HG03439 (cell line): ENCODE measurements at regions not wholly inside any gene's neighbourhood (a gene's known extent, or its start where the extent isn't known, plus 50 kb on each side); places are given as distances from the start of the nearest gene placed in this dataset.
"Not testable (repeated sequence)": the region's sequence is repeated elsewhere in the genome, so short reads cannot be mapped to it uniquely, and the experiment has no call there.

ENCODE experiments used
- ATAC-seq: cut with Tn5 transposase; IDR thresholded peaks from one replicate; pipeline ENCODE4 v1.9.1; 2021; ENCODE audit warnings: mild to moderate bottlenecking, moderate library complexity; ENCODE audit not compliant: unreplicated experiment

DNA sequence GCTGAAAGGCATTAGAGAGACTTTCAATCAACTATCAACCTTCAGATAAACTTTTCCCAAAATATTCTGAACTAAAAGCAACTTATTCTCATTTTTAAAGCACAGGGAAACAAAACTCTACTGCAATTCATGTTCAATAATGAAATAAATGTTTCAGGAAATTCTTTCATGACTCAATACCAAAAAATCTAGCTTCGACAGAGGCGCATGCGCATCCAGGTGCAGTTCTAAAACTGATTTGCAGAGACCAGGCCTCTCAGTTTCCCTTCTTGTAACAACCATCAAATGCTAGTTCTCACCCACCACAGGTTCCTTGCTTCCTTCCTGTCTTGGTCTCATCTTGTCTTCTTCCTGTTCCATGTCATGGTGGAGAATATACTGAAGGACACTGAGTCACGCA lies 55.3 kb upstream of the NRBF2 start:
- no peak for ATAC-seq

DNA sequence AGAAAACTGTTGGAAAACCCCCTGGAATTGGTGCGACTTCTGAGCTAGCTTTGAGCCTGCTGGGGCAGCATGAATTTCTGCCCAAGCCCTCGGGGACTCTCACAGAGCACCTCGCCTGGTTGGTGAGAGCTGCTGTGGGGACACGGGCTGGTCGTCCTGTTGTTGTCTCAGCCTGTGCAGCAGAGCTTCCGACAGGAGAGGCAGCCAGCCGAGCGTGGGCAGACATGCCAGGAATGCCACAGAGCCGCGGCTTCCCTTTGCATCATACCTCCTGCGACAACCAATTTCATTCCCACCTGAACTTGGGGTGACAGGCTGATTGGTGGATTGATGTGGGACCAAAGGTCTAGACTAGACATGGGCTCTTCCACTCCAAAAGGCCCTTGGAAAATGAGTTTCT lies 60.2 kb upstream of the NRBF2 start:
- ATAC-seq, result no peak

DNA sequence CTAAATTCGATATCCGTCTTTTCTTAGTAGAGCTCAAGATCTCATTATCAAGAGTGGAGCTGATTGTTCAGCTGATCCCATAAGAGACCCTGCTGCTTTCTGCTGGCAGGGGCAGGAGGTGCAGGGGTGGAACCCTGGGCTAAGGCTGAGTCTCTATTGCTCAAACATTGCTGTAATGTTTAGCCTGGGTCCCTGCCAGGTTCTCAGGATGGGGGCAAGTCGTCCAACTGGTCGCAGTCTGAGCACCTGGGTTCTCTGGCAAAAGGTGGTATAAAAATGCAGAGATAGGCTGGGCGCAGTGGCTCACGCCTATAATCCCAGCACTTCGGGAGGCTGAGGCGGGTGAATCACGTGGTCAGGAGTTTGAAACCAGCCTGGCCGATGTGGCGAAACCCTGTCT lies 62.0 kb upstream of the NRBF2 start:
- ATAC-seq, result no peak

DNA sequence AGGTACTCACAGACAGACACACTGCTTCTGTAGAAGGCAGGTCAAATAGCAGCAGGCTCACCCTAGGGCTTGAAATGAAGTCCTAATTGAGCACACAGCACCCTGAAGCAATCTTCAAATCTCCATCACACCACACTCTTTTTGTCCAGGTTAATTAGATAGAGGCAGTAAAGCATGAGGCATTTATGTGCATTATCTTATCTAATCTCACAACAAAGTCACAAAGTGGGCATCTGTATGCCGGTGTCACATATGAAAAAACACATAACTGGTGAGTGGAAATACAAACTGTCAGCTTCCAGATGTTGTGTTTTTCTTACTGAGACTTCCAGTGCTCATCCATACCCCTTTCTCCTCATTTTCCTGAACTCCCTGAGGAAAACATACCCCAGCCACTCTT lies 63.8 kb upstream of the NRBF2 start:
- no peak for ATAC-seq

DNA sequence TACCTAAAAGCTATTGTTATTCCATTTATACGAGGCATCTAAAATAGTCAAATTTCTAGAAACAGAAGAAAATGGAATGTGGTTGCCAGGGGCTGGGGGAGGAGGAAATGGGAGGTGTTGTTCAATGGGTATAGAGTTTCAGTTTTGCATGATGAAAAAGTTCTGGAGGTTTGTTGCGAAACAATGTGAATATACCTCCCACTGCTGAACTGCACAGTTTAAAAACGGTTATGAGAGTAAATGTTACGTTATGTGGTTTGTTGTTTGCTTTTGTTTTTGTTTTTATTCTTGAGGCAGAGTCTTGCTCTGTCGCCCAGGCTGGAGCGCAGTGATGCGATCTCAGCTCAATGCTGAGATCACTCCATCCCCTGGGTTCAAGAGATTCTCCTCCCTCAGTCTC lies 64.9 kb upstream of the NRBF2 start:
- no peak for ATAC-seq

DNA sequence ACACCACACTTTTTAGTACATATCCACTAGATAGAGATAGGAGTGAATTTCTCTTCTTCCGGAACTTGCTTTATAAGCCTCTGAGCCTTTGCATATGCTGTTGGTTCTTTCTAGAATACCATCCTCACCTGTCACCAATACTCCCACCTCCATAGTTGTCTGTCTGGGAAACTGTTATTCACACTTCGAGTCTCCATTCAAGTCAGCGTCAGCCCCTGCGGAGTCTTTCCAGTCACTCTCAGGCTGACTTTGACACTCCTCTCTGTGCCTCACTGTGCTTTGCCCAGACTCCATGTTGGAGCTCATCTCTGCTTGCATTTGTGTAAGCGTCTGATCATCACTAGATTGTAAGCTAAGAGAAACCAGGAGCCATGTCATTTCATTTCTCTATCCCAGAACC lies 66.5 kb upstream of the NRBF2 start:
- ATAC-seq, result no peak

DNA sequence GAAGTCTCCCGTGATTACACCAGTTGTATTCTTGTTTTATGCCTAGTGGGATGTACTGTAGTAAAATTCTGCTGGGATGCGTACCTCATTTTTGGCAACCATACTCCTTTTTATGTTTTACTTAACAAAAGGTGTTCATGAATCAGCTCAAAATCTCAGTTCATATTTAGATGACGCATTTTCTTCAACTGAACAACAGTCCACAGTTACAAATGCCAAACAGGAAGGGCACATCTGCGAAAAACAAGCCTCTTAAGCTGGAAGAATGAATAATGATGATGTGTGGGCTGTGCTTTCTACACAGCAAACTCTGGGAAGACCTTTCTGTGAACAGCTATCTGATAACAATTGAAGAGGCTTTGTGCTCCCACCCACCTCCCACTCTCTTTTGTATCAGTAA lies 68.4 kb upstream of the NRBF2 start:
- no peak for ATAC-seq

DNA sequence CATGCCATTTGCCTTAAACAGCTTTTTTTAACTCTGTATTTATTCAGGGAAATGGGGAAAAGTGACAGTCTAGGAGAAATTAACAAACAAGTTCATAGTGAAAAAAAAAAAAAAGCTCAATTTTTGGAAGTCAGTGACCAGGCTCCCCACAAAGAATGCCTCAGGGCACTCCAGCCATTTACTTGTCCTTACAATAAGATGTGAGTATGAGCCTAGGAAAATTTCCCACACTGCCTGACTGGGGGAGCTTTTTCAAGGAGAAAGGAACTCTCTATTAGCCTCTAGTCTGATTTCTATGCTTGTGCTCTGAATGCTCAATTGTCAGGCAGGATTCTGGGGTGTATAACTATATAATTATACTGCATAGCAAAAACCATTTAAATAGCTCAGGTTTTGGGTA lies 74.9 kb upstream of the NRBF2 start:
- ATAC-seq, result no peak

DNA sequence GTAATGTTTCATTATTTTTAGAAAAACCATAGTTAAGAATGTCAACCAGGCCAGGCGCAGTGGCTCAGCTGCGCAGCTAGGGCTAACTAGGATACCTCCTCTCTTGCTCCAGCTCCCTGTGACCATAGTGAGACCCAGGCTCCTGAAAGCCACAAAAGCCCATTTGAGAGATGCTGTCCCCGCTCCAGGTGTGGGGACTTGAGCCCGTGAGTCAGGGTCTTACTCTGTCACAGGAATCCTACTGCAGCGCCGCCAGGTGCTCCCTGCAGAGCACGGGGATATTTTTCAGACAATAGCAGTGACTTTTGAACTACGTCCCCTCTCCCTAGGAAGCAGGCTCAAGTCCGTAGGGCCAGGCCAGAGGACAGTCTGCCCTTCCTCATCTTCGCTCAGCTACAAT lies 75.6 kb upstream of the NRBF2 start:
- ATAC-seq, result no peak

DNA sequence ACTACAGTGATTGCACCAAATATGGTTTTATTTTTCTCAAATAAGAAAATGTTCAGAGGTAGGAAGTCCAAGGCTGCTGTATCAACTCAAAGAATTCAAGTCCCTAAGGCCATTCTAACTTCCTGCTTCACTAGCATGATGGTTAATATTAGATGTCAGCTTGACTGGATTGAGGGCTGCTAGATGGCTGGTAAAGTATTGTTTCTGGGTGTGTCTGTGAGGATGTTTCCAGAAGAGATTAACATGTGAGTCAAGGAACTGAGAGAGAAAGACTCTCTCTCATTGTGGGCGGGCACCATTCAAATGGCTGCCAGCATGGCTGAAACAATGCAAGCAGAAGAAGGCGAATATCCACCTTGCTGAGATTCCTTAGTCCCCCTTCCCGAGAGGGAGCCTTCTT lies 77.4 kb upstream of the NRBF2 start:
- no peak for ATAC-seq

DNA sequence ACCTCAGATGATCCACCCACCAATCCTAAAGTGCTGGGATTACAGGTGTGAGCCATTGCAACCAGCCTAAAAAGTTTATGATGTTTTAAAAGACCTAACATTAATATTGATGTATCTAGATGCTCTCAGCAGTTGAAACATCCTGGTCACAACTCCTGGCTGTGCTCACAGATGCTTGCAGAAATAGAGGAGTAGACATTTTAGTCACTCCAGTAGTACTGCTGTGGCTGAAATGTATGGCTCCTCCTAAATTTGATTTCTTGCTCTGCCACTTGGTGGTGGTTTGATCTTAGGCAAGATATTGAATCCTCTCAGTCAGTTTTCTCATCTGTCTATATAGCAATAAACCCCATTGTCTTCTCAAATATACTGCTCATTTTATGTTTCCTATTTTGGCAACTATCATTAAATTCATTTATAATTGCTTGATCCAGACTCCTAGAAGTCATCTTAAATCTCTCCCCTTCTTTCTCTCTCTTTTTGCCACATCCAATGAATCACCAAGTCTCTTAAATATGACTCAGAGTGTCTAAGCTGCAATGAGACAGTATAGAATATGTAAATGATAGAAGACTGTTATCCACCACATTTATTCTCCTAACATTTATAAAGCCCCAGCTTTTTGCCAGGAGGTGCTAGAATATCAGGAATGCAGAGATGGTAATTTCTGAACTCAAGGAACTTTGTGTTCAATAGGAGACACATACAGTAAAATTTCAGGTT lies 78.1 kb upstream of the NRBF2 start:
- ATAC-seq, result no peak

DNA sequence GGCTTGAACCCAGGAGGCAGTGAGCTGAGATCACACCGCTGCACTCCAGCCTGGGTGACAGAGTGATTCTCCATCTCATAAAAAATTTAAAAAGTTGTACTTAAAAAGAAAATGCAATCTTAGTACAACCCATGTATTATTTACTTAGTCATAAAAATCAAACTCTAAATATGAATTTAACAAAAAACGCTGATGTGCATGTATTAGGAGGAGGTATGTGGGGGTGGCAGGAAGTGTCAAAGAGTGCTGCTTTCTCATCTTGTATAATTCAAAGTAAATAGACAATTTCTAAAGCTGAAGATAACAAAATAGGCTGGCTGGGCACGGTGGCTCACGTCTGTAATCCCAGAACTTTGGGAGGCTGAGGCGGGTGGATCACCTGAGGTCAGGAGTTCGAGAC lies 81.0 kb upstream of the NRBF2 start:
- ATAC-seq, result no peak

DNA sequence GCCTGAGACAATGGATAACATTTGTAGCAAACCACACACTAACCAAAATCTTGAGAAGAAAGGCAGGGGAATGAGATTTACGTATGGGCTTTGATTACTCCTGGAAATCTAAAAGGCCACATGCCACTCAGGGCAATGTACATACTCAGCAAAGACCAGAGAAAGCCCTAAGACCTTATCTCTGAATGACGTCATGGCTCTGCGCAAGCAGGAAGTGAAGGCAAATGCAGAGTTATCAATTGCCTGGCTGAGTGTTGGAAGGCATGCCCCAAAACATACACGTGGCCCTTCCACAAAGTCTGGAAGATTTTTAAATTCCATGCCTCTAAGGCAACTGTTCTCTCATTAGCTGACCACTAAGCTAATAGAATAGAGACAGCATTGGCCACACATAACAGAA lies 90.9 kb upstream of the NRBF2 start:
- ATAC-seq, result no peak

DNA sequence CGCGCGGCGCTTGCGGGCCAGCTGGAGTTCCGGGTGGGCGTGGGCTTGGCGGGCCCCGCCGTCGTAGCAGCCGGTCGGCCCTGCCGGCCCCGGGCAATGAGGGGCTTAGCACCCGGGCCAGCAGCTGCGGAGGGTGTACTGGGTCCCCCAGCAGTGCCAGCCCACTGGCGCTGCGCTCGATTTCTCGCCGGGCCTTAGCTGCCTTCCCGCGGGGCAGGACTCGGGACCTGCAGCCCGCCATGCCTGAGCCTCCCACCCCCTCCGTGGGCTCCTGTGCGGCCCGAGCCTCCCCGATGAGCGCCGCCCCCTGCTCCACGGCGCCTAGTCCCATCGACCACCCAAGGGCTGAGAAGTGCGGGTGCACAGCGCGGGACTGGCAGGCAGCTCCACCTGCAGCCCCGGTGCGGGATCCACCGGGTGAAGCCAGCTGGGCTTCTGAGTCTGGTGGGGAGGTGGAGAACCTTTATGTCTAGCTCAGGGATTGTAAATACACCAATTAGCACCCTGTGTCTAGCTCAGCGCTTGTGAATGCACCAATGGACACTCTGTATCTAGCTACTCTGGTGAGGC lies 99.4 kb upstream of the NRBF2 start:
- ATAC-seq, result not testable (repeated sequence)

DNA sequence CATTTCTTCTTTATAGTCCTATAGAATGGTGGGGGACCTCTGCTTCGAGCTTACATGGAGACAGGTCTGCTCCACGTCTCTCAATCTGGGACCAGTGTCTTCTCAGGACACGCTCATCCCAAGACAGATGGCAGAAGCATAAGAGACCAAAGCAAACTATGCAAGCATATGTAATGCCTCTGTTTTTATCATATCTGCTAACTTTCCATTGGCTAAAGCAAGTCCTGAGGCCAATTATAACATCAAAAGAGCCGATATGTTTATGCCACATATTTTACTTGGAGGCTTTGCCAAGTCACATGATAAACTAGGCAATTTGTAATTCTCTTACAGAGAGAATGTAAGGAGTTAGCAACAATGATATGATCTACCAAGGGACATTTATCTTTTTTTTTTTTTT lies 102.6 kb upstream of the NRBF2 start:
- ATAC-seq, result no peak

DNA sequence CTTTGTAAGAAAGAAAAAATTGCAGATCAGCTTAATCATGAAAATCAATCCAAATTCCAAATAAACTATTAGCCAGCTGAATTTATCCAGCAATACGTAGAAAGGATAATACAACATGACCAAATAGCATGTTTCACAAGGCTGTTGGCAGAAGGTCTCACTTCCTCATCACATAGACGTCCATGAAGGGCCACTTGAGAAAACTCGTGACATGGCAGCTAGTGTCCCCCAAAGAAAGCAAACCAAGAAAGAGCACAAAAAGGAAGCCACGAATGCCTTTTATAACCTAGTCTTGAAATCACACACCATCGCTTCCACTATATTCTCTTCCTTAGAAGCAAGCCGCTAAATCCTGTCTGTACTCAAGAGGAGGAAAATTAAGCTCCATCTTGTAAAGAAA lies 105.6 kb upstream of the NRBF2 start:
- no peak for ATAC-seq

DNA sequence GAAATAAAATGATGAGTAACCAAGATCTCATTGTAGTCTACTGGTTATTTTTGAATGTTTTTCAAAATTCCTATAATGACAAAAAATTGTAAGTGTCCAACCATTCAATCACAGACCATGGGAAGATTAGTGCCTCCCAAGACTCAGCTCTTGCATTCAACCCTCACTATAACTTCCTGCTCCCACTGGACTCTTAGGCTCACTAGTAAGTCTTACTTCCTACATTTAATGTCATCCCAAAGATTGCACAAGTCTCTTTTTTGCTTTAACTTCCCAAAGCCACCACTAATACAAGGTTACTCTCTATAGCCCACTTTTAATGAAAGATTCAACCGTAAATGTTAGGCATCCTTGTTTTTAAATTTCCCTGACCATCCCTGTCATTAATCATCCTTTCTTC lies 111.9 kb upstream of the NRBF2 start:
- no peak for ATAC-seq

DNA sequence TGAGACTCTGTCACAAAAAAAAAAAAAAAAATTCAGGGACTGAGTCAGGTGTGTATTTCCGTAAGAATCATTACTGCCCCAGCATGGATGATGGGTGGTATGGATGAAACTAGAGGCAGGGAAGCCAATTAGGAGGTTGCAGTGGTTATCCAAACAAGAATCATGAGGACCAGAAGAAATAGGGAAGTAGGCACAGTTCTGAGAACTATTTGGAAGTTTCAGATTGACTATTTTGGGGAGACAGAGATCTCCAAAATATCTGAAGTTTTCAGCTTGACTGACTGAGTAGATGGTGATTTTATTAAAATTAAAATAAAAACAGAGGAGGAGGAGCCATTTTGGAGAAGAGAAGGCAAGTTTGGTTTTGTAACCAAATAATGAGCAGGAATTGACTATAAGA lies 119.4 kb upstream of the NRBF2 start:
- ATAC-seq, result no peak

DNA sequence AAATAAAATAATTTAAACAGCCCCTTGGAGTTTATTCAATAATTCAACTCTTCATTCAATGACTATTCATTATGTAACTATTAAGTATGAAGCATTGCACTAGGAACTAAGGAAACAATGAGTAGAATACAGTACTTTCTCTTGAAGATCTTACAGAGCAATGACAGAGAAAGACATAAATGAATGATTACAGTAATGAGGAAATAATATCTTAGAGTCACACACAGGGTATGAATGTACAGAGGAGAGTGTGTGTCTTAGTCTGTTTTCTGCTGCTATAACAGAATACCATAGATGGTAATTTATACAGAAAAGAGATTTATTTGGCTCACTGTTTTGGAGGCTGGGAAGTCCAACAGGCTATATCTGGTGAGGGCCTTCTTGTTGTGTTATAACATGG lies 120.5 kb upstream of the NRBF2 start:
- no peak for ATAC-seq

DNA sequence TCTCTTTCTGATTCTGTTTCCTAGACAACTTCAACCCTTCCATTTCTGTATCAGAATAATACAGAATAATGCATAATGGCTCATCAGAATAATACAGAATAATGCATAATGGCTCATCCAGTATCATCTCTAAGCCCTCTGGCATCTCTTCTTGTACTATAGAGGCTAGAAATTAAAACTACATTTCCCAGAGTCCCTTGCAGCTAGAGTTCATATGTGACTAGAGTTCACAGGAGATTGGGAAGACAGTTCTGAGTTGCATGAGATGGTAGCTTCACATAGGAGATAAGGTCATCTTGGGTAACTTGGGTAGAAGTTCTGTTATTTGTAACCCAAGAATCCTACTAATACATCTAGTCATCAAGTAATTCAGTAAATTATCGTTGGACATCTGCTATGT lies 122.9 kb upstream of the NRBF2 start:
- ATAC-seq, result no peak

DNA sequence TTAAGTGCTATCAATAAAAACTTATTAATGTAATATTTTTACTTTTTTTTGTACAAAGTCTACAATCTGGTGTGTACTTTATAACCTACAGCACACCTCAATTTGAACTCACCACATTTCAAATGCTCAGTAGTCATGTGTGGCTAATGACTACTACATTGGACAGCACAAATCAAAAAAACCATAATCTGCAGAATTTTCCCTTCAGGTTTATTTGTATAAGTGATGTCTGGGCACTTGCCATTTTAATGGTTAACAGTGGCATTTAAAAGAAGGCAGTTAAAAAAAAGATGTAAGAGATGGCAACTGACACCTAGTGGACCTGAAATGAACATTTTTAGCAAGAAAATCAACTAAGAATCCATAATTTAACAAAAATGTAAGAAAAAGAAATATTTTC lies 124.6 kb upstream of the NRBF2 start:
- ATAC-seq, result no peak

DNA sequence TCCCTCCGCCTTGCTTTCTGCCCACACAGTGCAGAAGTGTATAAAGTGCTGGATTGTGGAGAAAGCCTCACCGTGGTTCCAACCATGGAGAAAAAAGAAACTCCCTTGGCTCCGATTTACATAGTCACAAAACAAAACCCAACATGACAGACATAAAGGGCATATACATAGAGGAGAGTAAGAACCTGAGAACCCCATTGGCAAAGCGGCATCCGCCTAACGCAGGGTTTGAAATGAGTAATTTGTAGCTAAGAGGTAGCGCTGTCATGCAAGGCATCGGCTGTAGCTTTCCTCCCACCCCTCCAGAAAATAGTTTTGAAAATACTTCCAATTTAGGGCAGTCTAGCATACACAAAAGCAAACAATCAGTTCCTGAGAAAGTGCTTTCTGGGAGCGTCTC lies 126.0 kb upstream of the NRBF2 start:
- ATAC-seq, result no peak

DNA sequence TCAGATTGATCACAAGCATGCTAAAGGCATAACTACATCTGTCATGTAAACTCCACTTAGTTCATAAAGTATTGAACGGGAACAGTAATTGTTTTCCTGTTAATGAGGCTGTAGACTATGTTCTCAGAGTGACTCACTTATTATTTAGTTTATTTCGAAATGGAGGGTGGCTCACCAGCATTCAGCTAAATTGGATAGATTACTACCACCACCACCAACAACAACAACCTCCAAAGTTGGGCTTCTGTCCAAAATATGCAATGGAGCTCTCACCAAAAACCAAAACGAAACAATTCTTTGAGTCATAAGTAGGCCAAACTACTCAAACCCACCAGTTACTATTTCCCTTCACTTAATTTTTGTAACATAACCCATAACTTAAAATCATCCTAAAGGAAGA lies 127.9 kb upstream of the NRBF2 start:
- no peak for ATAC-seq
